HG02973 (cell line): ENCODE measurements at regions not wholly inside any gene's neighbourhood (a gene's known extent, or its start where the extent isn't known, plus 50 kb on each side); places are given as distances from the start of the nearest gene placed in this dataset.

Source experiments
- ATAC-seq: cut with Tn5 transposase; IDR thresholded peaks from one replicate; pipeline ENCODE4 v1.9.1; 2021; ENCODE audit warnings: moderate library complexity; ENCODE audit not compliant: unreplicated experiment

DNA sequence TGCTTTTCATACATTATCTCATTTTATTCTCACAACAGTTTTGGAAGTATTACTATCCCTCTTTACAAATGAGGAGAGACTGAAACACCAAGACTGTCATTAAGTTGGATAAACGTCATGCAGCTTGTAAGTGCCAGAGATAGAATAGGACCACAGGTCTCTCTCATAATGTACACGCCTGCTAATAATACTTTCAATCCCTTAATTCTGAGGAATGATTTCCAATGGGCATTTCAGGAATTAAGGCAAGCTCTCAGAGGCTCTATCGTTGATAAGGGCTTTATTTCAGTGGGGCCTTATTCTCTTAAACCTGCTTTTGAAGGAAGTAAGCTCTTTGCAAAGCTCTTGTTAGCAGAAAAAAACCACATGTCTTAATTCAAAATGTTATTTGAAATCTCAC lies 229.1 kb downstream of the NFKBIZ start:
- no peak for ATAC-seq

DNA sequence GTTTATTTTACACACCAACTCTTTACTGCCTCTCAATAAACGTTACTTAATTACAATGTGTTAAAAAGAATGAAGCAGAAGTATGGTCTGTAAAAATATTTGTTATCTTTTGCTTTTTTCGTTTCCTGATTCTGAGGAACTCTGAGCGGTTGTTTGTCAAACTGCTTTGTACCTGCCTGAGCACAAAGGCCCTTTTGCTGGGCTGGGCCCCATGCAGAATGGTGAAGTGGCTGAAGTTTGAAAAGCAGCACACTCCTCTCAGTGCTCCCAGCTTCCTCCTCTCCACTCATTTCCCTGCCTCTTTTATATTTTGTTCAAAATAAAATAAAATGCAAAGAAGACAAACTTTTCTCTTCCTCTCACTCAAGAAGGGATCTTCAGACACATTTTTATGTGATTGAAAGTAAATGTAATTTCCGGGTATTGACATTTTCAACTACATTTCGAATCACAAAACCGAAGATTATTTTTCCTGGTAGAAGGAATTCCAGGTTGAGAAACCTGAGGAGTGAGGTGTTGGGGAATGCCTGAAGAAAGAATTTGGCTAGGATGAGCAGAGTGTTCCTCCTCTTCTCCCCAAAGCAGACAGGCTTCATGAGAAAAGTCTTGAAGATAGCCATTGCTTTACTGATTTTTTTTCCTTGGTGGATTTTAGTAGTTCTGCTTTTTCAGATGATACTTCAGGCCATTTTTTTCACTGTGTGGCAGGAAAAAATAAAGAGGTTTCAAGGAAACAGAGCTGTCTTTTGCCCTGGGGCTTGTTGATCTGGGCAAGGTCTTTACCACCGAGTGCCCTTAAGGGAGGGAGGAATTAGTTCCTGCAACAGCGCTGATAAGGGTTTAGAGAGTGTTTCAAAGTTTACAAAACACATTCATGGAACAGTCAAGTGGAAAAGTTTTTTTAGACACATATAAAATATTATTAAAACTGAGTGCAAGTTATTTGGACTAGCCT lies 229.8 kb downstream of the NFKBIZ start:
- ATAC-seq = no peak

GRCh38 chr3:102079809-102080197 lies 230.5 kb downstream of the NFKBIZ start:
- ATAC-seq = no peak

DNA sequence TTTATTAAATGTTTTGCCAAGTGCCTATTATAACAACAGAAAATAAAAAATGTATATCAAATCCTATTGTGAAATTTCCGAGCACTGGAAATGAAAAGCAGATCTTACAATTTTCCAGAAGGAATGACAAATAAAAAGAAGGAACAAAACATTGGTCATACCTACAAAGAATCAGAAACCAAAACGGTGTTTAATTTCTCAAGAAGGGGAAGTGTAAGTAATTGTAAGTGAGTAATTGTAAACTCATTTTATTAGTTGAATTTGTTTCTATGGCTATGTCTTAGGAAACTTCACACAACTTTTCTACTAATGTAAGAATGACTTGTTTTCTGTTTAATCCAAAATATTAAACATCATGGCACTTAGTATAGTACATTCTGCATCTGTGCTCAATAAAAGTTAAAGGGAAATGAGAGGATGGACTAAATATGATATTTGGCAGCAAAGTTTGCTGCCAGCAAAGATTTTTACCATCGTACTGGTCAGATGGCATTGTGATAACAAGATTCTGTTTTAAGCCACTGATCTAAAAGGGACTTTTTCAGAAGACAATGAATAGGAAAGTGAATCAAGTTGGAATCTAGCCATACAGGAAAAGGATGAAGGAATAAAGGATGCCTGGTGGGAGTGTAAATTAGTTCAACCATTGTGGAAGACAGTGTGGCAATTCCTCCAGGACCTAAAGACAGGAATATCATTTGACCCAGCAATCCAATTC lies 232.4 kb downstream of the NFKBIZ start:
- ATAC-seq = no peak

DNA sequence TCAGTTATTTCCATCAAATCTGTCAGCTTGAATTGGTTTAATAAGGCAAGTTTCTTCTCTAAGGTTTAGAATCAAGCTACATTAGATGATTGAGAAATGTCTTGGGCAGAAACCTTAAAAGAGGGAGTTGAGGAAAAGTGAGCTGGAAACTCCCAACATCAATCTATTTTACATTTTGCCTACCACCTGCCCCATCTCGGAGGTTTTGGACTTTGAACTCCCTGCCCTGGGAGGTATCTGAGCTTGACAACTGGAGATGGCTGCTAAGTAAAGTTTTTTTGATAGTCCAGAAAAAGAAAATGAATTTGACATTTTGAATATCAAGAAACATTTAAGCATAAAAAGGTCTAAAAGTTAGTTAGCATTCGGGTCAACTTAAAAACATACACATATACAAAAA lies 234.2 kb downstream of the NFKBIZ start:
- ATAC-seq = no peak

GRCh38 chr3:102084006-102084405 lies 234.7 kb downstream of the NFKBIZ start:
- no peak for ATAC-seq

GRCh38 chr3:102084704-102085103 lies 235.4 kb downstream of the NFKBIZ start:
- no peak for ATAC-seq

GRCh38 chr3:102085431-102086176 lies 236.3 kb downstream of the NFKBIZ start:
- ATAC-seq = no peak

GRCh38 chr3:102087236-102087635 lies 237.9 kb downstream of the NFKBIZ start:
- ATAC-seq = no peak

GRCh38 chr3:102089239-102089638 lies 239.9 kb downstream of the NFKBIZ start:
- no peak for ATAC-seq

DNA sequence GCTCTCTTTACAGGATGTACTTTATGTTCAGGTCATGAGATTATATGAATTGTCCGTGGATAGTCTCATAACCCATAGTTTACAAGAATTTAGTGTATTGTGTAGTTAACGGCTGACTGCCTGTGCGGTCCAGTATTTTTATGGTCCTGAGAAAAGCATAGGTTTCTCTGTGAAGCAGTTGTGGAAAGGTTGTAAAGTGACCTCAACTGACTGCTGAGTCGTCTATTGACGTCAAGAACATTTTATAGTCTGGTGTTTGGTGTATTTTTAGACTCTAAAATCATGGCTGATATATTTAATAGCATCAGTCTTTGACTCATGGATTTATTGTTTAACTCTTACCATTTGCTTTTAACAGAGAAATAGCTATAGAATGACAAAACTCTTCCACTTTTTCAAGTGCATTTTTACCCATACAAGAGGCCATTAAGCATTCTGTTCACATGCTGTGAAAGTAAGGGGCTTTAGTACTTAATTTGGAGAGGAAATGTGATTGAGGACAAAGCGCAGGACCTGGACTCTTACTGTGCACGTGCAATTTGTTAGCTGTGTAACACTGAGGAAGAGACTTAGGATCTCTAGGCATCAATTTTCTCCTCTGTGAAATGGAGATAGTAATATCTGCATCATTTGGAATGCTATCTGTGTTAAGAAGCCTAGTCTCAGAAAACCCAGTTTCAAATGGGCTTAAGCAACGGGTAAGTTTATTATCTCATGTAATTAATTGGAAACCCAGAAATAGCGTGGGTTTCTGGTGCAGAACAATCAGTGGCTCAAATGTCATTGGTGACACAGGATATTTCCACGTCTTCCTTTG lies 240.8 kb downstream of the NFKBIZ start:
- no peak for ATAC-seq

- no peak for ATAC-seq
These were observed 241.4 kb downstream of the NFKBIZ start for GRCh38 chr3:102090721-102091045.

DNA sequence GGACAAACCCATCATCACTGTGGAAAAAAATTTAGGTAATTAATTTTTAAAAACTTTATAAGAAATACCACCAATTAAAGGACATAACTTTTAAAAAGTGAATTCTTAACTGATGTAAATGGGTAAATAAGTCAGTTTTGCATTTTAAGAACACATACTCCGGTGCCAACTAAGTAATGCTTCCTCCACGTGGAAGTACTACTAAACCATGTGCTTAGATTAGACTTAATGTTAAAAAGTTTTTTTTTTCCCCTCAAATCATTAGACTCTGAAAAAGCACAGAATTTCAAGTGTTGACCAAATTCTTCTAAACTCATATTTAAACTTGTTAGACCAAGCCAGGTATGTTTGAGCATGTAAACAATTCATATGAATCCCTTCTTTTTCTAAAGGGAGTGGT lies 242.0 kb downstream of the NFKBIZ start:
- ATAC-seq = no peak

GRCh38 chr3:102092617-102093466 lies 243.5 kb downstream of the NFKBIZ start:
- no peak for ATAC-seq

GRCh38 chr3:102094506-102094905 lies 245.2 kb downstream of the NFKBIZ start:
- no peak for ATAC-seq

GRCh38 chr3:102095383-102095782 lies 246.1 kb downstream of the NFKBIZ start:
- no peak for ATAC-seq

DNA sequence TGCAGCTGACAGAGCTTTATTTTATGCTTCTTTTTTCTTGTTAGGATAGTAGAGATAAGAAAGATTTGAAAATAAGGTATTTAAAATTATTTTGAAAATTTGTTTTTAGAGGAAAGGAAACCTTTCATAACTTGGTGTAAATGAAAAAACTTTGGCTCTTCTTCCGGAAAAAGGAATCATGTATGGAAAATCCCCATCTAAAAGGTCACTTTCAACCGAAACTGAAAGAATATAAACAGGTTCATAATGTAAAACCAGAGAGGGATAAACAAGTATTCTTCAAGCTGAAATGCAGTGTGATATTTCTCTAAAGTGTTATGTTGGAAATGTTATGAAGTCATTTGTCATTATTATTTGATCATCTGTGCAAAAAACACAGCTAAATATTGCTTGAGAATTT lies 246.8 kb downstream of the NFKBIZ start:
- no peak for ATAC-seq

GRCh38 chr3:102098130-102098885 lies 249.0 kb downstream of the NFKBIZ start:
- no peak for ATAC-seq

DNA sequence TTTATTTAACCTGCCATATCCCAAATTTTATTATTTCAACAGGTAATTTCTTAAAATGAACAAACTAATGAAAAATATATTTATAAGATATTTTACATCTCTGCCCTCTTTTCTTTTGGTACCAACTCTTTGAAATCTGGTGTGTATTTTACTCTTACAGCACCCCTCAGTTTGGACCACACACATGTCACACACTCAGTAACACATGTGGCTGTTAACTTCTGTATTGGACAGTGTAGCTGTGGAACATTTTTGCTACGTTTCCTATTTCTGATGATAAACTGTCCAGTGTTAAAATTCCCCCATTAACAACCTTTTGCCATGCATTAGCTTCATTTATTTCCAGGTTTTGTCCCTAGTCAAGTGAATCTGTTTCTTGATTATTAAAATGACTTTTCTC lies 250.6 kb downstream of the NFKBIZ start:
- no peak for ATAC-seq
